ENCODE measurements at regions not wholly inside any gene's neighbourhood (a gene's known extent, or its start where the extent isn't known, plus 50 kb on each side); places are given as distances from the start of the nearest gene placed in this dataset.

DNA sequence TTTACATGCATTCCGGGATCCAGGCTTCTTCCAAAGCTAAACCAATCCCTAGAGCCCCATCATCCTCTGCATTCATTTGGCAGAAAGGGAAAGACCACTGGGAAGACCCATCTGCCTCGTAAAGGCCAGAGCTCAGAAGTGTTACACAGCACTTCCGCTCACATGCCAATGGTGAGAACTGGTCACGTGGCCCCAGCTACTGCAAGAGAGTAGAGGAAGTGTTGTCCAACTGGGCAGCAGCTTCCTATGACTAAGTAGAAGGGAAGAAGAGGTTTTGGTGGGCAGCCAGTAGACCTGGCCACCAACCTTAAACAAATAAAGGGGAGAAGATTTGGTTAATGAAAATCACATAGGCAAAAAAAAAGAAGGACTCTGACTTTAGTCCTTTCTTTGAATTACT lies 74.4 kb upstream of the PPP2R3A start:
- Histone ChIP-seq H3K4me1 (ENCODE audit: control insufficient read depth, insufficient read depth, low read length) (no peaks in the 10 kb centered on the region), H3K4me3 (ENCODE audit: low read length) (no peak overlapping the region), H3K36me3 (ENCODE audit: control insufficient read depth, insufficient read depth, low read length) (no peaks in the 10 kb centered on the region), H3K27me3 (ENCODE audit: control insufficient read depth, insufficient read depth, low read length) (no peaks in the 10 kb centered on the region), H3K27ac (ENCODE audit: low read length) (no peak overlapping the region), H3K9me3 (replicated peaks; ENCODE audit: control insufficient read depth, low read depth, low read length) (no peaks in the 10 kb centered on the region)
- no peak for DNase-seq
- WGBS (ENCODE audit: insufficient coverage), result 69% methylated on average over 3 of the region's 4 CpGs

DNA sequence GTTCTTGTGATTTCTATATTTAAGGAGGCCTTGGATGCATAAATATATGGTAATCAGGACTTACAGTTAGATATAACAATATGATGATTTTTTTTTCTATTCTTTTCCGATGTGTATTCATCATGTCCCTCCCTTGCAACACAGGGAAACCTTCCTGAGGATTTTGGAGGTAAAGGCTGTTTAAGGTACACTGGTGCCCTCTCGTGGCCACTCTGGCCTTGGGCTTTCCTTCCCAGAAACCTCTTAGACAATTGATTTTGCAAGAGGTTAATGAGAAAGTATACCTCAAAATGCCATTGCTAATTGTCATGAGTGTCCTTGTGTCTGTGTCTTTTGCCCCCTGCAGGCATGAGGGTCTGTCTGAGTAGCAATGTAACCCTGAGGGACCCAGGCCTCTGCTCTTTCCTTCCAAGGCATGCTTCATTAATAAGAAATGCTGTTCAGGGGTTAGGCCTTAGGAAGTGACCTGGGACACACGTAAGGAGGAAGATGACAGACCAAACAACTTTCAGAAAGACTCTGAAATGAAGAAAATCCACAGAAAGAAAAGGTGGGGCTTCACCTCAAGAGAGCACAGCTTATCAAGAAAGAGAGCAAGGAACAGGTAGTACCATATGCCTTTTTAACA lies 70.3 kb upstream of the PPP2R3A start:
- H3K27me3 ChIP-seq (ENCODE audit: control insufficient read depth, insufficient read depth, low read length), result peaks cover 2% of the 10 kb centered on the region
- no peaks in the 10 kb centered on the region for H3K9me3 ChIP-seq (replicated peaks; ENCODE audit: control insufficient read depth, low read depth, low read length)
- H3K4me1 ChIP-seq (ENCODE audit: control insufficient read depth, insufficient read depth, low read length), result no peaks in the 10 kb centered on the region
- no peak overlapping the region for H3K27ac ChIP-seq (ENCODE audit: low read length)
- H3K4me3 ChIP-seq (ENCODE audit: low read length), result no peak overlapping the region
- no peaks in the 10 kb centered on the region for H3K36me3 ChIP-seq (ENCODE audit: control insufficient read depth, insufficient read depth, low read length)
- DNase-seq, result peak; percentile 76
- WGBS (ENCODE audit: insufficient coverage), result no CpG with 5 or more reads among the region's 3 CpGs

DNA sequence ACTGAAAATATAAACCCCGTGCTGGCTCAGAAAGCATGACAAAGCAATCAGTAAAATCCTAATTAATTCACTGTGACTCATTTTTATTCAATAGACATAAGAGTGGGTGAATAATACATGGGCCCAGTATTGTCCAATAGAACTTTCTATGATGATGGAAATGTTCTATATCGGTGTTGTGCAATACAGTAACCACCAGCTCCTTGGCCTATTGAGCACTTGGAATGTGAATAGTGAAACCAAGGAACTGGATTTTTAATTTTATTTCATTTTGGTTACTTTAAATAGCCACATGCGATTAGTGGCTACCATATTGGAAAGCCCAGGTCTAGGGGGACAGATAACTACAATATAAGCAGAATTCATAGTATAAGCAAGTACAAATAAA lies 69.8 kb upstream of the PPP2R3A start:
- no peak overlapping the region for H3K4me3 ChIP-seq (ENCODE audit: low read length)
- no peaks in the 10 kb centered on the region for H3K9me3 ChIP-seq (replicated peaks; ENCODE audit: control insufficient read depth, low read depth, low read length)
- peaks cover 2% of the 10 kb centered on the region for H3K27me3 ChIP-seq (ENCODE audit: control insufficient read depth, insufficient read depth, low read length)
- no peaks in the 10 kb centered on the region for H3K36me3 ChIP-seq (ENCODE audit: control insufficient read depth, insufficient read depth, low read length)
- WGBS (ENCODE audit: insufficient coverage), result no CpG with 5 or more reads among the region's 3 CpGs
- no peaks in the 10 kb centered on the region for H3K4me1 ChIP-seq (ENCODE audit: control insufficient read depth, insufficient read depth, low read length)
- no peak for DNase-seq
- no peak overlapping the region for H3K27ac ChIP-seq (ENCODE audit: low read length)

DNA sequence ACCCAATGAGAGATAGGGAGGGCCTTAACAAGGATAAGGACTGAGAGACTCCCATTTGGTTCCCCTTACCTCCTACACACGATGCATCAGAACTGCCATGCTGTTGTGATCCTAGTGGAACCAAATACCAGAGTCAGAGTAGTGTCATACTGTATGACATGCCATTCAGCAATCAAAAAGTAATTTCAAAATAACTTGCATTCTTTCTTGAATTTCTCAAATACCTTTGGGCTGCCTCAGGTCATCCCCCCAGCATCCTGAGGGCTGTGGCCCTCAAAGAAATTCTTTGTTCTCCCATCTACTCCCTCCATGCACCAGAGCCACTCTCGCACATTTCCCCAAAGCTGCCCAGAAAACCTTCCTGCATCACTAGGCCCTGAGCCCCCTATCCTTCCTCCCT lies 68.9 kb upstream of the PPP2R3A start:
- H3K4me1 ChIP-seq (ENCODE audit: control insufficient read depth, insufficient read depth, low read length), result no peaks in the 10 kb centered on the region
- no peak overlapping the region for H3K27ac ChIP-seq (ENCODE audit: low read length)
- 69% methylated on average over 2 of the region's 2 CpGs for WGBS (ENCODE audit: insufficient coverage)
- H3K4me3 ChIP-seq (ENCODE audit: low read length), result no peak overlapping the region
- peaks cover 2% of the 10 kb centered on the region for H3K27me3 ChIP-seq (ENCODE audit: control insufficient read depth, insufficient read depth, low read length)
- H3K36me3 ChIP-seq (ENCODE audit: control insufficient read depth, insufficient read depth, low read length), result no peaks in the 10 kb centered on the region
- no peaks in the 10 kb centered on the region for H3K9me3 ChIP-seq (replicated peaks; ENCODE audit: control insufficient read depth, low read depth, low read length)
- DNase-seq, result no peak

DNA sequence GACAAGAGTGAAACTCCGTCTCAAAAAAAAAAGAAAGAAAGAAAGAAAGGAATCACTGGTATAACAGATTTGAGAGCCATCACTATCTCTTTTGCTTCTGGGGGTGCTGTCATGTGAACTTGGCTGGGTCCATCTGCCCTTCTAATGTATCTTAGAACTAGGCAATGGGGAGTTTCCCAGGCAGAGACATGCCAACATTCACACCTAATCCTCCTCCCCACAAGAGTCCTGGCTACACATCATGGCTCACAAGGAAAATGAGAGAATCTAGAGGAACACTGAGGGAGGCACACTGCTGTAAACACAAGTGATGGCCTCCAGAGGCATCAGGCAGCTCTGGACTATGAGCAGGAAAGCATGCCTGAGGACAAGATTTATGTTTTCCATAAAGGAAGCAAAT lies 67.8 kb upstream of the PPP2R3A start:
- DNase-seq, result no peak
- WGBS (ENCODE audit: insufficient coverage), result 100% methylated on average over 1 of the region's 1 CpG
- Histone ChIP-seq H3K4me3 (ENCODE audit: low read length) (no peak overlapping the region), H3K27me3 (ENCODE audit: control insufficient read depth, insufficient read depth, low read length) (peaks cover 2% of the 10 kb centered on the region), H3K9me3 (replicated peaks; ENCODE audit: control insufficient read depth, low read depth, low read length) (no peaks in the 10 kb centered on the region), H3K27ac (ENCODE audit: low read length) (no peak overlapping the region), H3K36me3 (ENCODE audit: control insufficient read depth, insufficient read depth, low read length) (no peaks in the 10 kb centered on the region), H3K4me1 (ENCODE audit: control insufficient read depth, insufficient read depth, low read length) (no peaks in the 10 kb centered on the region)

DNA sequence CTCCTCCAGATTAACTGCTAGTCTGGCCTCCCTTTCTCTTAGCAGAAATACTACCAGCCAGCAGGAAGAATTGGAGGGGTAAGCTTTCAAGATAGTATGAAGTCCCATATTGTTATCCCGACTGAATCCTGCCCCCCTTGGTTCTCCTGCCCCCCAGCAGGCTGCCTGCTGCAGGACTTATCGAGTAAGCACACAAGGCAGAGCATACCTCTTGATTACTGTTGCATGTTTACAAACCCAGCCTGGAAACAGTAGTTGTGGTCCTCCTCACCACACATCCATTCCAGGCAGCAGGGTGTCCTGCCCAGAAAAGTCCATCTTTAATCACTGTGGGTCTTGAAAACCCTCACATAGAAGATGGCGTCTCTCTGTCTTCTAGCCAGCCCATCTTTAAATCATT lies 66.8 kb upstream of the PPP2R3A start:
- DNase-seq, result no peak
- Histone ChIP-seq H3K27me3 (ENCODE audit: control insufficient read depth, insufficient read depth, low read length) (peaks cover 2% of the 10 kb centered on the region), H3K4me1 (ENCODE audit: control insufficient read depth, insufficient read depth, low read length) (no peaks in the 10 kb centered on the region), H3K27ac (ENCODE audit: low read length) (no peak overlapping the region), H3K36me3 (ENCODE audit: control insufficient read depth, insufficient read depth, low read length) (no peaks in the 10 kb centered on the region), H3K9me3 (replicated peaks; ENCODE audit: control insufficient read depth, low read depth, low read length) (no peaks in the 10 kb centered on the region), H3K4me3 (ENCODE audit: low read length) (no peak overlapping the region)
- 73% methylated on average over 1 of the region's 3 CpGs for WGBS (ENCODE audit: insufficient coverage)

DNA sequence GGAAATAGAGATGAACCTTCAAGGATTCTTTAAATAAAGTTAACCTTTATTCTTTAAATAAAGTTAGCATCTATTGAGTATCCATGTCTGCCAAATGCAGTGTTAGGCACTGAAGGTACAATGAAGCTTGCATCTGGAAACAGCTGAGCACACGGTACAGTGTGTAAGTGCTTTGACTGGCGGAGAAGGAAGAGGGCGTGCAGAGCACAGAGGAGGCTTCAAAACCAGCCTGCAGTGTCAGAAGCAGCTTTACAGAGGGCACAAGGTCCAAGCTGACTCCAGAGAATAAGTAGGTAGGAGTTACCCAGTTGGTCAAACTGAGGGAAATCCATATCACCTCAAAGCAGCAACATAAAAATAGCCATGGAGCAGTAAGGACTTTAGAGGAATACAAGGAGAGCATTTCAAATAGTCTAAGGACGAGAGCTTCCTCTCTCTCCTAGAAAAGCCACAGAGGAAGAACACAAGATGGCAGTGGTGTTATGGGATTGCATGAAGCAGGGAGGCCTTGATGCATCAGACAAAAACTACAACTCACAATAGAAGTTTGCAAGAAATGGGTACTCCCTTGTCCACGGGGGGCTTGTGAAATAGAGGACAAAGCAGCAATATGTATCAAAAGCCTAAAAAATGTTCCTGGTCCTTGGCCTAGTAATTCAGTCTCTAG lies 60.3 kb upstream of the PPP2R3A start:
- H3K27me3 ChIP-seq (ENCODE audit: control insufficient read depth, insufficient read depth, low read length), result no peaks in the 10 kb centered on the region
- no peak overlapping the region for H3K4me3 ChIP-seq (ENCODE audit: low read length)
- no peaks in the 10 kb centered on the region for H3K9me3 ChIP-seq (replicated peaks; ENCODE audit: control insufficient read depth, low read depth, low read length)
- H3K36me3 ChIP-seq (ENCODE audit: control insufficient read depth, insufficient read depth, low read length), result no peaks in the 10 kb centered on the region
- 46% methylated on average over 3 of the region's 5 CpGs for WGBS (ENCODE audit: insufficient coverage)
- no peak overlapping the region for H3K27ac ChIP-seq (ENCODE audit: low read length)
- DNase-seq, result peak; percentile 48
- no peaks in the 10 kb centered on the region for H3K4me1 ChIP-seq (ENCODE audit: control insufficient read depth, insufficient read depth, low read length)

DNA sequence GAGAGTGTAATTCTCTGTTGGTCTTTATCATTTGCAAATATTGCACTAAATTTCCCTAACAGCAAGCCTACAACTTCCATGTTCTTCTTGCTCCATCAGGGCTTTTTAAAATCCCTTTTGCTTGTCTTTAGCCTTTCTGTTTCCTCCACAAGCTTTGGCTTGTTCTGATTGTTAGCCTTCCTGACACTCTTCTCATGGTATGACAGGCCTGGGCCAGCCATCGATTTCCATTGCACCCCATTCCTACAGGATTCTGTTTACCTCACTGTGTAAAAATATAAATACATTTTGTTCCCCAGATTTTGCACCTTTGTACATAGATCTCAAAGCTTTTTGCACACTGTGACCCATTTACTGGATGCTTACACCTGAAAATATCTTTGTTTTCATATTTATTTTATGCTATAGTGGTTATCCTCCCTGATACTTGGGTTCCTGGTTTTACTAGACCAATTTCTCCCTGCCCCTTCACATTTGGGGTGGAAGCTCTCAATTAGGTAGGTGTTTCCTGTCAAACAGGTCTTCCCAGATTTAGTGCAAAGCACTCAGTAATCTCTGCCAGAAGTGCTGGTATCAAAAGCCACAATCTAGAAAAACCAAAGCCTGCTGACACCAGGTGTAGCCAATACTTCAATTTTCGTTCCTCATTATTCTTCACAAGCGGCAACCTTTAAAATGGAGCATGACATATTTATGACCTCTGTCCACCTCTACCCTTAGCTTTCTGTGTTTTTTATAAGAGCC lies 57.9 kb upstream of the PPP2R3A start:
- Histone ChIP-seq H3K36me3 (ENCODE audit: control insufficient read depth, insufficient read depth, low read length) (no peaks in the 10 kb centered on the region), H3K9me3 (replicated peaks; ENCODE audit: control insufficient read depth, low read depth, low read length) (no peaks in the 10 kb centered on the region), H3K27ac (ENCODE audit: low read length) (no peak overlapping the region), H3K4me3 (ENCODE audit: low read length) (no peak overlapping the region), H3K27me3 (ENCODE audit: control insufficient read depth, insufficient read depth, low read length) (no peaks in the 10 kb centered on the region), H3K4me1 (ENCODE audit: control insufficient read depth, insufficient read depth, low read length) (peaks cover 7% of the 10 kb centered on the region)
- no peak for DNase-seq
- 71% methylated on average over 3 of the region's 3 CpGs for WGBS (ENCODE audit: insufficient coverage)

DNA sequence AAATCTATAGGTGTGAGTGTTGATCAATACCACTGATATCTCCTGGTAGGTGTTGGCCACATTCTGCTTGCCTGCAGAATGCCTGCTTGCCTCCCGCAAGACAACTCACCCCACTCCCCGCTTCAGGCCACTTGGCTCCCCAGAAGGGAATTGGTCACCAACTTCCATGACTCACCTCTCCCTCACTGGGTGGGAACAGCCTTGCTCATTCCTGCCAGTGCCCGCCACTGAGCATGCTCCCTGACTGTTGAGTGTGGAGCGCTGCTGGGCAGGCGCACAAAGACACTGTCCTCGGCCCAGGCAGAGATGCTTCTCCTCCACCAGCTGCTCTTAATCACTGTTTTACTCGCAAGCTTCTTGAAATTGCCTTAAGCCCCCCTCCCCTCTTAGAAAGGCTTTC lies 57.3 kb upstream of the PPP2R3A start:
- no peak overlapping the region for H3K4me3 ChIP-seq (ENCODE audit: low read length)
- WGBS (ENCODE audit: insufficient coverage), result 85% methylated on average over 6 of the region's 7 CpGs
- peaks cover 7% of the 10 kb centered on the region for H3K4me1 ChIP-seq (ENCODE audit: control insufficient read depth, insufficient read depth, low read length)
- H3K36me3 ChIP-seq (ENCODE audit: control insufficient read depth, insufficient read depth, low read length), result no peaks in the 10 kb centered on the region
- no peaks in the 10 kb centered on the region for H3K27me3 ChIP-seq (ENCODE audit: control insufficient read depth, insufficient read depth, low read length)
- no peak overlapping the region for H3K27ac ChIP-seq (ENCODE audit: low read length)
- no peak for DNase-seq
- no peaks in the 10 kb centered on the region for H3K9me3 ChIP-seq (replicated peaks; ENCODE audit: control insufficient read depth, low read depth, low read length)

DNA sequence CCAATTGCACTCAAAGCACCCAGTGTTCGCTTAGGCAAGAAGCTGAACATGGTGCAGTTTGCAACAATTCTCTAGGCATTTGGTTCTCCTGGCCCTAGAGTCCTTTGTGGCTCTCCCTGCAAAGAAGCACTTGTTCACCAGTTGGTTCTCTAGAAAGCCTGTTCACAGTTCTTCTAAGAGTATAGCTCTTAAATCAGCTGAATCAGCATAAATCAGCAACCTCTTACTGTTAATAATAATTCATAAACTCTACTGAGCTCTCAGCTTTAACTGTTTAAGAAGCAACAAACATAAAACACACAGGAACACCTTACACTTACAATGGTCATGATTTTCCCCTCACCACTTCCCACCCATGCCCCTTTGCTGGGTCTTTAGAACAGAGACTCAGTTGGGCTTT lies 56.8 kb upstream of the PPP2R3A start:
- Histone ChIP-seq H3K36me3 (ENCODE audit: control insufficient read depth, insufficient read depth, low read length) (no peaks in the 10 kb centered on the region), H3K27me3 (ENCODE audit: control insufficient read depth, insufficient read depth, low read length) (no peaks in the 10 kb centered on the region), H3K4me1 (ENCODE audit: control insufficient read depth, insufficient read depth, low read length) (peaks cover 7% of the 10 kb centered on the region), H3K4me3 (ENCODE audit: low read length) (no peak overlapping the region), H3K27ac (ENCODE audit: low read length) (no peak overlapping the region), H3K9me3 (replicated peaks; ENCODE audit: control insufficient read depth, low read depth, low read length) (no peaks in the 10 kb centered on the region)
- 86% methylated on average over 1 of the region's 1 CpG for WGBS (ENCODE audit: insufficient coverage)
- DNase-seq, result no peak

Data from muscle of leg (tissue), 3 donors.